BJ (cell line): ENCODE measurements at regions not wholly inside any gene's neighbourhood (a gene's known extent, or its start where the extent isn't known, plus 50 kb on each side); places are given as distances from the start of the nearest gene placed in this dataset.

Source experiments
- CTCF ChIA-PET: fragments of 350-600 bp; formaldehyde crosslinking; extraction: SDS; loops from one replicate; lab custom pipeline; 2021; ENCODE audit warnings: antibody characterized with exemption, inconsistent platforms; lab: Yijun Ruan, JAX
- POLR2A ChIA-PET: fragments of 300-600 bp; sonication (Branson Sonifier 250); formaldehyde crosslinking; extraction: SDS; loops from one replicate; lab custom pipeline; 2021; ENCODE audit warnings: antibody characterized with exemption; lab: Charles Lee
- DNase-seq: peaks from one replicate; pipeline ENCODE4 v3.0.0-alpha.2; 2011; ENCODE audit warnings: low read depth
- H3K27me3 ChIP-seq: 2 replicates; pipeline ENCODE4 v1.6.0; 2011; ENCODE audit warnings: low read length; ENCODE audit not compliant: control insufficient read depth, insufficient read depth
- H3K36me3 ChIP-seq: 2 replicates; pipeline ENCODE4 v1.5.1; 2011; ENCODE audit warnings: low read length; ENCODE audit not compliant: control insufficient read depth, insufficient read depth
- H3K4me3 ChIP-seq: 2 replicates; pipeline ENCODE4 v1.5.1; 2011; ENCODE audit warnings: low read depth, mild to moderate bottlenecking, control low read depth, low read length
- TF ChIP-seq, protein P1 (sequence below): IDR thresholded peaks from 2 replicates; pipeline ENCODE4 v1.5.1; 2011; ENCODE audit warnings: low read depth, mild to moderate bottlenecking, control low read depth, inconsistent platforms, low read length, moderate library complexity; ENCODE audit not compliant: insufficient read depth

DNA sequence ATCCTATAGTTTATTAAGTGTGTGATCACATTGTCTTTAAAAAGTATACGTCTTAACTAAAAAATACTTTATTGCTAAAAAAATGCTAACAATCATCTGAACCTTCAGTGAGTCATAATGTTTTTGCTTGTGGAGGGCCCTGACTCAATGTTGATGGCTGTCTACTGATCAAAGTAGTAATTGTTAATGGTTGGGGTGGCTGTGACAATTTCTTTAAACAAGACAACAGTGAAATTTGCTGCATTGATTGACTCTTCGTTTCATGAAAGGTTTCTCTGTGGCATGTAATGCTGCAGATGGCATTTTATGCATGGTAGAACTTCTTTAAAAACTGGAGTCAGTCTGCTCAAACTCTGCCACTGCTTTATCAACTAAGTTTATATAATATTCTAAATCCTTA, 101.4 kb upstream of the IL15 start:
- Histone ChIP-seq H3K36me3 (no peaks in the 10 kb centered on the region), H3K4me3 (no peak overlapping the region), H3K27me3 (no peaks in the 10 kb centered on the region)
- ChIA-PET POLR2A (no interaction called here), CTCF (no interaction called here)
- DNase-seq, result no peak
- TF ChIP-seq, protein P1, sequence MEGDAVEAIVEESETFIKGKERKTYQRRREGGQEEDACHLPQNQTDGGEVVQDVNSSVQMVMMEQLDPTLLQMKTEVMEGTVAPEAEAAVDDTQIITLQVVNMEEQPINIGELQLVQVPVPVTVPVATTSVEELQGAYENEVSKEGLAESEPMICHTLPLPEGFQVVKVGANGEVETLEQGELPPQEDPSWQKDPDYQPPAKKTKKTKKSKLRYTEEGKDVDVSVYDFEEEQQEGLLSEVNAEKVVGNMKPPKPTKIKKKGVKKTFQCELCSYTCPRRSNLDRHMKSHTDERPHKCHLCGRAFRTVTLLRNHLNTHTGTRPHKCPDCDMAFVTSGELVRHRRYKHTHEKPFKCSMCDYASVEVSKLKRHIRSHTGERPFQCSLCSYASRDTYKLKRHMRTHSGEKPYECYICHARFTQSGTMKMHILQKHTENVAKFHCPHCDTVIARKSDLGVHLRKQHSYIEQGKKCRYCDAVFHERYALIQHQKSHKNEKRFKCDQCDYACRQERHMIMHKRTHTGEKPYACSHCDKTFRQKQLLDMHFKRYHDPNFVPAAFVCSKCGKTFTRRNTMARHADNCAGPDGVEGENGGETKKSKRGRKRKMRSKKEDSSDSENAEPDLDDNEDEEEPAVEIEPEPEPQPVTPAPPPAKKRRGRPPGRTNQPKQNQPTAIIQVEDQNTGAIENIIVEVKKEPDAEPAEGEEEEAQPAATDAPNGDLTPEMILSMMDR, result no peak

DNA sequence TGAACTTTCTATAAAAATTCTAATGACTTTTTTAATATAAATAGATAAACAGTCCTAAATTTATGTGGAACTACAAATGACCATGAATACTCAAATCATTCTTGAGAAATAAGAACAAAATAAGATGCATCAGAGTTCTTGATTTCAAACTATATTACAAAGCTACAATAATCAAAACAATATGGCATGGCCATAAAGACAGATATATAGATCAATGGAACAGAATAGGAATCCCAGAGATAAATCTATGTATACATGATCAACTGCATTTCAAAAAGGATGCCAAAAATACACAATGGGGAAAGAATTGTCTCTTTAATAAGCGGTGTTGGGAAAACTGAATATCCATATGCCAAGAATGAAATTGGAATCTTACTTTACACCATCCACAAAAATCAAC, 98.4 kb upstream of the IL15 start:
- ChIA-PET POLR2A (no interaction called here), CTCF (no interaction called here)
- no peak overlapping the region for H3K4me3 ChIP-seq
- TF ChIP-seq, protein P1, result no peak
- H3K36me3 ChIP-seq, result no peaks in the 10 kb centered on the region
- H3K27me3 ChIP-seq, result no peaks in the 10 kb centered on the region
- DNase-seq, result no peak

DNA sequence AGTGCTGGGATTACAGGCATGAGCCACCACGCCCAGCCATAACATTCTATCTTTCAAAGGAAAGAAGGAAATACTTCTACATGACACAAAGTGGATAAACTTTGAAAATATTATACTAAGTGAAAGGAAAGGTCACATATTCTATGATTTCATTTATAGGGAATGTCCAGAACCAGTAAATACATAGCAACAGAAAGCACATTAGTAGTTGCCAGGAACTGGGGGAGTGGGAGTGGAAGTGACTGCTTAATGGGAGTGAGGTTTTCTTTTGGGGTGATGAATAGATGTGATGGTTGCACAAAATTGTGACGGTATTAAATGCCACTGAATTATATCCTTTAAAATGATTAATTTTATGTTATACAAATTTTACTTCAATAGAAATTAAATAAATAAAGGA, 95.7 kb upstream of the IL15 start:
- H3K4me3 ChIP-seq, result no peak overlapping the region
- POLR2A ChIA-PET, result no interaction called here
- TF ChIP-seq, protein P1, result no peak

DNA sequence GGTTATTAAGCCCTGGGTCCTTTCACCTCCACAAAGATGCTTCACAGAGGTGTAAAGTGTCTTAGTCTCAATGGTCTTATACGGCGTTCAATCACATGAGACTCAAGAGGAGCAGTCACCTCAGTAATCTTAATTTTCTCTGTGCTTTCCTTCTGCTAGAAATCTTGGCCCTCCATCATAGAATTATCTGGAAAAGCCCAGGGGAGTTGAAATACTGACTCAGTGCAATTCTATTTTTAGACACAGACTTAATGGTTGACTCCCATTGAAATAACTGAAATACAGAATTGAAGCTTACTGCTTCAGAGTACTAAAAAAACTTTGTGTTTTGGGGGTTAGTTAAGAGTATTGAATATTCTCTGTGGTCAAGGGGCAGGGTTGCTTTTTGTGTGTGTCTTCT, 94.5 kb upstream of the IL15 start:
- no peaks in the 10 kb centered on the region for H3K27me3 ChIP-seq
- CTCF ChIA-PET, result interaction anchor here (1.0 kb wide), 1 partner anchor 235 kb away, joined by 3 read pairs; no protein-coding TSS in a partner anchor
- no peaks in the 10 kb centered on the region for H3K36me3 ChIP-seq
- TF ChIP-seq, protein P1, result no peak
- H3K4me3 ChIP-seq, result no peak overlapping the region
- POLR2A ChIA-PET, result no interaction called here
- DNase-seq, result no peak

More for the DNA sequence above, 95.7 kb upstream of the IL15 start:
- Histone ChIP-seq H3K27me3 (no peaks in the 10 kb centered on the region), H3K36me3 (no peaks in the 10 kb centered on the region)
- no peak for DNase-seq
- CTCF ChIA-PET, result no interaction called here

DNA sequence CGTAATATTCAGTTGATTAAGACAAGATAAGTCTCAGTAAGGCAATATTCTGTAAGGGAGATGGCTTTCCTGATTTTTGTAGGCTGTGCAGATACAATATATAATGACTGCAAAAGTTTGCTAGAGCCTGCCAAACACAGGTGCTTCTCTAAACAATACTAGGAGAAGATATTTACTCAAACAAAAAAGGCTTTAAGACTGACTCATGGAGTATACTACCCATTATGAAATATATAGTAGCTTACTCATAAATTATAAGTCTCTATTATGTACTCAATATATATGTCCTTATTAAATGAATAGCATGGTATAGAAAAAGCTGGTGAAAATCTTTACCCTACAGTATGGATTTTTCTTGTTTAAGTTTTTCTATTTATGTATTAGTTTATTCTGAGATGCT, 93.2 kb upstream of the IL15 start:
- H3K4me3 ChIP-seq, result no peak overlapping the region
- H3K27me3 ChIP-seq, result no peaks in the 10 kb centered on the region
- H3K36me3 ChIP-seq, result no peaks in the 10 kb centered on the region
- CTCF ChIA-PET, result interaction anchor here (0.9 kb wide), 1 partner anchor 79 kb away, joined by 3 read pairs; no protein-coding TSS in a partner anchor
- DNase-seq, result no peak
- TF ChIP-seq, protein P1, result no peak
- POLR2A ChIA-PET, result no interaction called here
